ENCODE measurements at regions not wholly inside any gene's neighbourhood (a gene's known extent, or its start where the extent isn't known, plus 50 kb on each side); places are given as distances from the start of the nearest gene placed in this dataset.

DNA sequence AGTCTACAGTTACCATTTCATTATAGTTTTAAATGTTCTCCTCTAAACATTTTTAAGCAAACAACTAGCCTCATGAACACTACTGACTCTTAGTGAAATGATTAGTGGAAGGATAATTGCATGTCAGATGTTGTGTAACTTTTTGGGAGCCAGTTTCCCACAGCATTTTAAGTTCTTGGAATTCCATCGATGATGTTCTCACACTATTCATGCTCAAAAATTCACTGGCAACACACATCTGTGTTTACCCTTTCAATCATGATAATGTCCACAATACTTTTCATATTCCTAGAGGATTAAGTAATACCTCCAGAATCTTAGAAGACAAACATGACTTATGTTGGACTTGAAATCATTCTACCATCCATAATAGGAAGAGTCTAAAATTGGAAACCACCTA is 678.1 kb upstream of the ID4 start:
- Histone ChIP-seq H3K9ac (ENCODE audit: low read depth, low read length) (no peak overlapping the region), H3K4me1 (ENCODE audit: control insufficient read depth, insufficient read depth, low read length) (no peaks in the 10 kb centered on the region), H3K4me2 (ENCODE audit: low read length) (no peak overlapping the region), H3K4me3 (ENCODE audit: low read length) (no peak overlapping the region), H3K9me3 (replicated peaks; ENCODE audit: low read length) (no peaks in the 10 kb centered on the region), H3K27me3 (ENCODE audit: control insufficient read depth, insufficient read depth, low read length) (no peaks in the 10 kb centered on the region), H3K36me3 (ENCODE audit: insufficient read depth, low read length) (no peaks in the 10 kb centered on the region)

DNA sequence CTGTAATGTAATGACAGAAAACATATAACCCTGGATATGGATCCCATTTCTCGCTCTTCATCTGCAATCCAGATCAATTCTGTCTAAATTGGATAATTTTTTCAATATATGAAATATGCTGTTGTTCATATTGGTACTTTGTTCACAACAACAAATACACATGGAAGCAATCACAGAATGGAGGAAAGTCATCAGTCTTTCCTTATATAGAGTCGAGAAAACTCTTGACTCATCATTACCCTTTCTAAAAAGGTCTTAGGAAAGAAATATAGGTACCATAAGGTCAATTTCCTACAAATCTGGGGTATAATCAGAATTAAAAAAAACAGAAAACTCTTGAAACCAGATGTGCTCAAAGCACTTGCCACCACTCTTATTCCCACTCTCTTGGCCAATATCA is 677.6 kb upstream of the ID4 start:
- Histone ChIP-seq H3K4me1 (ENCODE audit: control insufficient read depth, insufficient read depth, low read length) (no peaks in the 10 kb centered on the region), H3K4me2 (ENCODE audit: low read length) (no peak overlapping the region), H3K36me3 (ENCODE audit: insufficient read depth, low read length) (no peaks in the 10 kb centered on the region), H3K4me3 (ENCODE audit: low read length) (no peak overlapping the region), H3K9me3 (replicated peaks; ENCODE audit: low read length) (no peaks in the 10 kb centered on the region), H3K27me3 (ENCODE audit: control insufficient read depth, insufficient read depth, low read length) (no peaks in the 10 kb centered on the region), H3K9ac (ENCODE audit: low read depth, low read length) (no peak overlapping the region)

DNA sequence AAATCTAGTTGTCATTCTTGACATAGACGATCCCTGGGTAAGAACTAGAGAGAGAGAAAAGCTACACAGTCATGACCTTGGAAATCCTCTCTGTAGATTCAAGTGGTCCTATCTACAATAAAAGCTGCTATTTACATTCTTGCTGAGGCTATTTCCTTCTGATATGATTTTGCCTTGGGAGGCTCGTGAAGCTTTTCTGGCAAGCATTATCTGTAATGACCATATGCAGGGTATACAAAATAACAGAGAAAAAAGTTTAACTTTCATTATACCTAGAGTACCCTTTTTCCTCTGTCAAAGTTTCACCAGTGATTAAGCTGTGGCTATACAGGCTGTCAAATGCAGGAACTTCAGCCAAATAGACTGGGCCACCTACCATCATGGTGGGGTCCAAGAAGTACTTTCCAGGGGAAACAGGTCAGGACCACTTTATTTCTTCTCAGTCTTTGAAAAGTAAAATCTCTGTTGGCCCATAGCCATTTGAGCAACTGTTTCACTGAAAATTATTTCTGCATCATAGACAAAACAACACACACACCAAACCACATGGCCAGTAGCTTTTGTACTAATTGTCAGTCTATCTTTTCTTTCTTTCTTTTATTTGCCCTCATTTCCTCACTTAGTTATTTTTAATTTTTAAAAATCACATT is 677.0 kb upstream of the ID4 start:
- Histone ChIP-seq H3K4me3 (ENCODE audit: low read length) (no peak overlapping the region), H3K27me3 (ENCODE audit: control insufficient read depth, insufficient read depth, low read length) (no peaks in the 10 kb centered on the region), H3K9ac (ENCODE audit: low read depth, low read length) (no peak overlapping the region), H3K4me2 (ENCODE audit: low read length) (no peak overlapping the region), H3K4me1 (ENCODE audit: control insufficient read depth, insufficient read depth, low read length) (no peaks in the 10 kb centered on the region), H3K36me3 (ENCODE audit: insufficient read depth, low read length) (no peaks in the 10 kb centered on the region), H3K9me3 (replicated peaks; ENCODE audit: low read length) (no peaks in the 10 kb centered on the region)

DNA sequence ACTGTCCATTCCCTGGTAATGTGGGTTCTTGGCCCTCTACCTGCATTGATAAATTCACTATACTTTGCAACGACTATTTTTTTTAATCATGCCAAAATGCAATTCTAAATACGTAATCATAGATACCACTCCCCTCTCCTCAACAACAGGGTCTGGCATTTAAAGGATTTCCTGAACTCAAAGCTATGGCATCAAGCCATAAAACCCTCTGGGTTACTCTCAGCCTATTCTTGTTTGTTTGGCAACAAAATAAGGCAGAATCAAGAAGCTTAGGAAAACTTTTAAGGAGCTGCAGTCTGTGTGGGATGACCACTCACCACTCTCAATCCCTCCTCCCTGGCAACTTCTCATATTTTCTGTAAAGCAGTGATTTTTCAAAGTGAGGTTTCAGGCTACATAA is 669.9 kb upstream of the ID4 start:
- Histone ChIP-seq H3K4me1 (ENCODE audit: control insufficient read depth, insufficient read depth, low read length) (no peaks in the 10 kb centered on the region), H3K36me3 (ENCODE audit: insufficient read depth, low read length) (no peaks in the 10 kb centered on the region), H3K4me3 (ENCODE audit: low read length) (no peak overlapping the region), H3K9ac (ENCODE audit: low read depth, low read length) (no peak overlapping the region), H3K4me2 (ENCODE audit: low read length) (no peak overlapping the region), H3K27me3 (ENCODE audit: control insufficient read depth, insufficient read depth, low read length) (no peaks in the 10 kb centered on the region), H3K9me3 (replicated peaks; ENCODE audit: low read length) (no peaks in the 10 kb centered on the region)

DNA sequence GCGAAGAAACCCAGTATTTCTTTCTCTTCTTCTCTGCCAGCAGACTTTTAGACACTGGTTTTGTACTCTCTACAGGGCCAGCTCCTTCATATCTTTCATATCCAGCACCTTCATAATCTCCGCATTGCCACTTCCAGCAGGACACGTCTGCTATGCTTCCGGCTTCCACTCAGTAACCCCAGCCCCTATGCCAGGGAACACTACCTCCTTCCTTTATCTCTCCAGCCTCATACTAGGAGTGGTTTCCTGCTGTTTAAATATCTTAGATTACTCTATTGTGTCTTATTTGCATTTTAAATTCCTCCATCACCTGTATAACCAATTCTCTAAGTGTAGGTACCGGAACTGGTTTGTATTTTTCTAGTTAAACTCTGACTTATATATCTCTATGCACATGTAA is 667.8 kb upstream of the ID4 start:
- H3K27me3 ChIP-seq (ENCODE audit: control insufficient read depth, insufficient read depth, low read length), result no peaks in the 10 kb centered on the region
- H3K9ac ChIP-seq (ENCODE audit: low read depth, low read length), result no peak overlapping the region
- H3K4me3 ChIP-seq (ENCODE audit: low read length), result no peak overlapping the region
- H3K36me3 ChIP-seq (ENCODE audit: insufficient read depth, low read length), result no peaks in the 10 kb centered on the region
- no peaks in the 10 kb centered on the region for H3K4me1 ChIP-seq (ENCODE audit: control insufficient read depth, insufficient read depth, low read length)
- no peaks in the 10 kb centered on the region for H3K9me3 ChIP-seq (replicated peaks; ENCODE audit: low read length)
- no peak overlapping the region for H3K4me2 ChIP-seq (ENCODE audit: low read length)

DNA sequence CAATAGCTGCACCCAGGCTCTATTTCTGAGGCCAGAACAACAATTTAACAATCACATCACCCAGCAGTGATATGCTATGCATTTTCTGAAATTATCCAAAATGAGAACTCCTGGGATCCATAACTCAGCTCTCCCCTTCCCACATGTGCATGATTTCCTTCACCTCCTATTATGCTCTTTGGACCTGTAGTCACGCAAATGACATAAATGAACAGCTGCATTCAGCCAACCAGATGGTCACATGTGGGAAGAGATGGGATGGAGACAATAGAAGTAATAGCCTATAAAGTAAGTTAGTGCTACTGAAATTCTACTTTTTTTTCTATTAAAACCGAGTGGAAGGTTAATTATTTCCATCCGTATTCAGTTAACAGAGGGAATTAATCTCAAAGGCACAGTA is 662.1 kb upstream of the ID4 start:
- Histone ChIP-seq H3K9ac (ENCODE audit: low read depth, low read length) (no peak overlapping the region), H3K4me2 (ENCODE audit: low read length) (no peak overlapping the region), H3K36me3 (ENCODE audit: insufficient read depth, low read length) (no peaks in the 10 kb centered on the region), H3K4me3 (ENCODE audit: low read length) (no peak overlapping the region), H3K27me3 (ENCODE audit: control insufficient read depth, insufficient read depth, low read length) (no peaks in the 10 kb centered on the region), H3K9me3 (replicated peaks; ENCODE audit: low read length) (no peaks in the 10 kb centered on the region), H3K4me1 (ENCODE audit: control insufficient read depth, insufficient read depth, low read length) (no peaks in the 10 kb centered on the region)

- H3K9me3 ChIP-seq (replicated peaks; ENCODE audit: low read length), result no peaks in the 10 kb centered on the region
- no peaks in the 10 kb centered on the region for H3K4me1 ChIP-seq (ENCODE audit: control insufficient read depth, insufficient read depth, low read length)
- H3K4me3 ChIP-seq (ENCODE audit: low read length), result no peak overlapping the region
- peak overlapping the region; percentile 17 for H3K4me2 ChIP-seq (ENCODE audit: low read length)
- H3K27me3 ChIP-seq (ENCODE audit: control insufficient read depth, insufficient read depth, low read length), result no peaks in the 10 kb centered on the region
- H3K9ac ChIP-seq (ENCODE audit: low read depth, low read length), result no peak overlapping the region
- H3K36me3 ChIP-seq (ENCODE audit: insufficient read depth, low read length), result no peaks in the 10 kb centered on the region
Observed at GRCh38 chr6:19180348-19181072, 656.7 kb upstream of the ID4 start.

DNA sequence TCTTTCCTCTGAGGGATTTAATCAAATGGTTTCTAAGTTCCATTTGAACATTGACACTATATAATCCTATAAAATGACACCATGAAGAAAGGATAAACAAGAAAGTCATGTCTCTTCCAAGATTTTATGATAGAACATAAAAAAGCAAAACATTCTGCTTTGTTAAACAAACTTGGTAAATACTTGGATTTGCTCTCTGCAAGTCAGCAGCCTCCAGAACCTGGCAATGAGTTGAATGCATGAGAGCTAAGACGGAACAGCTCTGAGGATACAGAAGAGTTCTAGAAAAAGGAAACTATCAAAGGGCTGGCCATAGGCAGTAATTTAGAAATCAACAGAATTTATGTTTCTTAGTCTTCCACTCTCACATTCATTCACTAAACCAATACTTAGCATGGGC is 656.0 kb upstream of the ID4 start:
- no peaks in the 10 kb centered on the region for H3K9me3 ChIP-seq (replicated peaks; ENCODE audit: low read length)
- no peak overlapping the region for H3K9ac ChIP-seq (ENCODE audit: low read depth, low read length)
- no peaks in the 10 kb centered on the region for H3K27me3 ChIP-seq (ENCODE audit: control insufficient read depth, insufficient read depth, low read length)
- H3K4me3 ChIP-seq (ENCODE audit: low read length), result no peak overlapping the region
- H3K4me1 ChIP-seq (ENCODE audit: control insufficient read depth, insufficient read depth, low read length), result no peaks in the 10 kb centered on the region
- no peaks in the 10 kb centered on the region for H3K36me3 ChIP-seq (ENCODE audit: insufficient read depth, low read length)
- H3K4me2 ChIP-seq (ENCODE audit: low read length), result no peak overlapping the region

DNA sequence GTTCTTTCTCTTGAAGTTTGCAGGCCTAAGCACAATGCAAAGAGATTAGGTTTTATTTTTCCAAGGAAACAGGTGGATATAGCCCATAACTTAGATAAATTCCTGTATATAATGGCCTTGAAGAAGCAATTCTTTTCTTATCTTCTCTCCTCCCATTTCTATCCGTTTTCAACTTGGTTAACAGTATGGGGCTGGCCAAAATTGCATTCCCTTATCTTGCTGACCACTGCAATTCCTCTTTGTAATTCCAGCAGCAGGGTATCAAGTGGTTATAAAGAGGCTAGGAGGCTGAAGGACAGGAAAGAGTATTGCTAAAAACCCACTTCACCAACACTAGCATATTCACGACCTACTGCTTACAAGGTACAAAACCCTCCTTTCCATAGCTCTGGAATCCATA is 643.5 kb upstream of the ID4 start:
- Histone ChIP-seq H3K36me3 (ENCODE audit: insufficient read depth, low read length) (no peaks in the 10 kb centered on the region), H3K9ac (ENCODE audit: low read depth, low read length) (no peak overlapping the region), H3K4me3 (ENCODE audit: low read length) (no peak overlapping the region), H3K9me3 (replicated peaks; ENCODE audit: low read length) (no peaks in the 10 kb centered on the region), H3K4me2 (ENCODE audit: low read length) (no peak overlapping the region), H3K27me3 (ENCODE audit: control insufficient read depth, insufficient read depth, low read length) (no peaks in the 10 kb centered on the region), H3K4me1 (ENCODE audit: control insufficient read depth, insufficient read depth, low read length) (no peaks in the 10 kb centered on the region)

GRCh38 chr6:19204445-19204844 is 632.7 kb upstream of the ID4 start:
- Histone ChIP-seq H3K9me3 (replicated peaks; ENCODE audit: low read length) (no peaks in the 10 kb centered on the region), H3K4me3 (ENCODE audit: low read length) (no peak overlapping the region), H3K9ac (ENCODE audit: low read depth, low read length) (no peak overlapping the region), H3K4me1 (ENCODE audit: control insufficient read depth, insufficient read depth, low read length) (no peaks in the 10 kb centered on the region), H3K27me3 (ENCODE audit: control insufficient read depth, insufficient read depth, low read length) (no peaks in the 10 kb centered on the region), H3K4me2 (ENCODE audit: low read length) (no peak overlapping the region), H3K36me3 (ENCODE audit: insufficient read depth, low read length) (no peaks in the 10 kb centered on the region)

- H3K27me3 ChIP-seq (ENCODE audit: control insufficient read depth, insufficient read depth, low read length), result no peaks in the 10 kb centered on the region
- no peaks in the 10 kb centered on the region for H3K36me3 ChIP-seq (ENCODE audit: insufficient read depth, low read length)
- H3K4me2 ChIP-seq (ENCODE audit: low read length), result no peak overlapping the region
- H3K9ac ChIP-seq (ENCODE audit: low read depth, low read length), result no peak overlapping the region
- H3K4me3 ChIP-seq (ENCODE audit: low read length), result no peak overlapping the region
- H3K9me3 ChIP-seq (replicated peaks; ENCODE audit: low read length), result no peaks in the 10 kb centered on the region
- no peaks in the 10 kb centered on the region for H3K4me1 ChIP-seq (ENCODE audit: control insufficient read depth, insufficient read depth, low read length)
Observed at GRCh38 chr6:19205076-19205475, 632.1 kb upstream of the ID4 start.

- Histone ChIP-seq H3K9ac (ENCODE audit: low read depth, low read length) (no peak overlapping the region), H3K9me3 (replicated peaks; ENCODE audit: low read length) (no peaks in the 10 kb centered on the region), H3K4me1 (ENCODE audit: control insufficient read depth, insufficient read depth, low read length) (no peaks in the 10 kb centered on the region), H3K36me3 (ENCODE audit: insufficient read depth, low read length) (no peaks in the 10 kb centered on the region), H3K4me2 (ENCODE audit: low read length) (no peak overlapping the region), H3K4me3 (ENCODE audit: low read length) (no peak overlapping the region), H3K27me3 (ENCODE audit: control insufficient read depth, insufficient read depth, low read length) (no peaks in the 10 kb centered on the region)
Observed at GRCh38 chr6:19209202-19209601, 628.0 kb upstream of the ID4 start.

Data from skeletal muscle satellite cell (primary cell).